Esophagus (tissue), 2 donors: ENCODE measurements at regions not wholly inside any gene's neighbourhood (a gene's known extent, or its start where the extent isn't known, plus 50 kb on each side); places are given as distances from the start of the nearest gene placed in this dataset.
"Not testable (repeated sequence)": the region's sequence is repeated elsewhere in the genome, so short reads cannot be mapped to it uniquely, and the experiment has no call there.

ENCODE experiments used
- H3K27ac ChIP-seq, 2 donors: one replicate each; pipeline ENCODE4 v1.5.1; 2013; ENCODE audit warnings: low read depth in 2 of 2, mild to moderate bottlenecking in 2 of 2, inconsistent platforms in 1 of 2, low read length in 1 of 2, moderate library complexity in 1 of 2
- H3K27me3 ChIP-seq, 2 donors: one replicate each; pipeline ENCODE4 v1.6.1; 2013; ENCODE audit warnings: low read length in 2 of 2, control low read depth in 1 of 2, mild to moderate bottlenecking in 1 of 2; ENCODE audit not compliant: insufficient read depth in 2 of 2, control insufficient read depth in 1 of 2
- H3K36me3 ChIP-seq, 2 donors: one replicate each; pipeline ENCODE4 v1.6.1; 2013; ENCODE audit warnings: low read length in 1 of 2; ENCODE audit not compliant: control insufficient read depth in 2 of 2, insufficient read depth in 2 of 2
- H3K4me1 ChIP-seq, 2 donors: one replicate each; pipeline ENCODE4 v1.6.1; 2013; ENCODE audit warnings: low read length in 1 of 2; ENCODE audit not compliant: control insufficient read depth in 2 of 2, insufficient read depth in 2 of 2
- H3K4me3 ChIP-seq, 2 donors: one replicate each; pipeline ENCODE4 v1.5.1; 2013; ENCODE audit warnings: low read length in 2 of 2, mild to moderate bottlenecking in 2 of 2, low read depth in 1 of 2, moderate library complexity in 1 of 2
- H3K9me3 ChIP-seq, 2 donors: one replicate each; pipeline ENCODE4 v1.6.1; 2013; ENCODE audit warnings: mild to moderate bottlenecking in 2 of 2, low read depth in 1 of 2, low read length in 1 of 2, moderate library complexity in 1 of 2; ENCODE audit not compliant: control insufficient read depth in 2 of 2, insufficient read depth in 1 of 2
- WGBS, 2 donors: extraction: QIAGEN DNeasy Blood & Tissue Kit; methylation state at CpG; one replicate each; pipeline ENCODE4 v1.1.7; 2013; 5-methylcytosine and 5-hydroxymethylcytosine counted together
- donor health status: healthy with polysubstance abuse.
- donor health status: Bipolar disorder and iron deficiency.

DNA sequence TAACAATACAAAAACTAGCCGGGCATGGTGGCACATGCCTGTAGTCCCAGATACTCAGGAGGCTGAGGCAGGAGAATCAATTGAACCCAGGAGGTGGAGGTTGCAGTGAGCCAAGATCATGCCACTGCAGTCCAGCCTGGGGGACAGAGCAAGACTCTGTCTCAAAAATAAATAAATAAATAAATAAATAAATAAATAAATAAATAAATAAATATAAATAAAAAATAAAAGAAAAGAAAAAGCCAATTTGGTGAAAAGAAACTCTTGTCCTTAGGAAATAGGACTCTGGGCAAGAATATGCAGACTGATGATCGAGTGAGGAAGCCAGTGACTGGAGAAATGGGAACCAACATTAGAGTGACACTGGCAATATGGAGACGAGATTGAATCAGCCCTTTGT lies 171.9 kb upstream of the DCC start:
- H3K4me3 ChIP-seq: not testable (repeated sequence)
- WGBS, 2 donors: 79 to 91% methylated on average over 3 of the region's 3 CpGs

GRCh38 chr18:52174220-52174619 lies 165.8 kb upstream of the DCC start:
- no peak overlapping the region for H3K4me3 ChIP-seq
- H3K27ac ChIP-seq: no peak overlapping the region
- no peaks in the 10 kb centered on the region for H3K36me3 ChIP-seq
- H3K27me3 ChIP-seq: no peaks in the 10 kb centered on the region
- 86 to 87% methylated on average over 1 of the region's 1 CpG for WGBS, 2 donors
- H3K4me1 ChIP-seq: no peaks in the 10 kb centered on the region
- peaks cover 2 to 3% of the 10 kb centered on the region in 2 donors for H3K9me3 ChIP-seq

More for the DNA sequence above, 171.9 kb upstream of the DCC start:
- H3K27me3 ChIP-seq, H3K4me1 ChIP-seq, H3K27ac ChIP-seq, H3K9me3 ChIP-seq, H3K36me3 ChIP-seq: not testable (repeated sequence)

DNA sequence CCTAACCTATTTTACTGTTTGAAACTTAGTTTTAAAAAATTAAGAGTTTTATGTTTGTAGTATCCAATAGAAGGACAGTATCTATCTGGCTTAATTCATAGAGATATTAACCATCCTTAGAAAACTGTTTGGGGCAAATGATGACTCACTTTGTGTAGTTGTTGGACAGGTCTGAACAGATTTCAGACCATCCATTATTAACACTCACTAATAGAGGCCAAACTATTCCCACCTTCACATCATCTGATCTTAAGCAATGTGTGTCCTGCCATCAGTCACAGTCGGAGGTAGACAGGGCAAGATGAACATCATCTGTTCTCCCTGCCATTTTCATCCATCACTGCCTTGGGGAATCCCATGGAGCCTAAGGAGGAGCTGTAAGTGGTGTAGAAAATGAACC lies 164.6 kb upstream of the DCC start:
- Histone ChIP-seq H3K4me1 (no peaks in the 10 kb centered on the region), H3K9me3 (peaks cover 2 to 3% of the 10 kb centered on the region in 2 donors), H3K36me3 (no peaks in the 10 kb centered on the region), H3K27ac (no peak overlapping the region), H3K4me3 (no peak overlapping the region), H3K27me3 (no peaks in the 10 kb centered on the region)
- 57 to 69% methylated on average over 1 of the region's 1 CpG for WGBS, 2 donors

DNA sequence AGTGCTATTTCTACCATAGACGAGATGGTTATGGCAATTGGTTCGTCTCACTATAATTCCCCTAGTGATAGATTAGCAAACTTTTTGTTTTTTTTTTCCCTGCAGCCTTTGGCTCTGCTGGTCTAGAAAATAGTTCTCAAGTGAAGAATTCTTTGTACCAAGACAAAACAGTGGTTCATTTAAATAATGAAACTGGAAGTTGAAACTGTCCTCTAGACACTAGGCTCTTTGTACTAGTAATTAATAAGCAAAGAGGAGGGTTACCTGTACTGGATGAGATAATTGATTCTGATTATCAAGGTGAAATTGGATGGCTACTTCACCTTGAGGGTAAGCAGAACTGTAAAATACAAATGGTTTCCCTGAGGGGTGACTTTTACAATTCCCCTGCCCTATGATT lies 156.9 kb upstream of the DCC start:
- H3K27ac ChIP-seq: no peak overlapping the region
- no peaks in the 10 kb centered on the region for H3K36me3 ChIP-seq
- H3K4me1 ChIP-seq: no peaks in the 10 kb centered on the region
- H3K4me3 ChIP-seq: no peak overlapping the region
- peaks cover 4 to 5% of the 10 kb centered on the region in 2 donors for H3K9me3 ChIP-seq
- no peaks in the 10 kb centered on the region for H3K27me3 ChIP-seq
- WGBS, 2 donors: 94 to 95% methylated on average over 2 of the region's 2 CpGs

DNA sequence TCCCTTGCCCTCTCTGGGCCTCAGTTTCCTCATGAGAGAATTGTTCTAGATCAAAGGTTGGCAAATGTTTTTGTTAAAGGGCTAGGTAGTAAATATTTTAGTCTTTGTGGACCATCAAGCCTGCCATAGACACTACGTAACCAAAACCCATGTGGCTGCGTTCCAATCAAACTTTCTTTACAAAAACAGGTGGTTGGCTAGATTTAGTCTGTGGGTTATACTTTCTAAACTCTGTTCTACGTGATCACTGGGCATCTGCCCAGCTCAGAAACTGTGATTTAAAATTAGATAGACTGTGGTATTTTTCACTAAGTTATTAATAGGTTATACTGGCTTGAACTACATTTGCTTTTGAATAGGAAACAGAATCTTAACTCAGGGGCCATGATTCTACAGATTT lies 149.8 kb upstream of the DCC start:
- Histone ChIP-seq H3K36me3 (no peaks in the 10 kb centered on the region), H3K4me3 (no peak overlapping the region), H3K27ac (no peak overlapping the region), H3K27me3 (no peaks in the 10 kb centered on the region), H3K9me3 (peaks cover 0 to 2% of the 10 kb centered on the region in 2 donors), H3K4me1 (no peaks in the 10 kb centered on the region)
- WGBS, 2 donors: 74 to 80% methylated on average over 3 of the region's 3 CpGs

DNA sequence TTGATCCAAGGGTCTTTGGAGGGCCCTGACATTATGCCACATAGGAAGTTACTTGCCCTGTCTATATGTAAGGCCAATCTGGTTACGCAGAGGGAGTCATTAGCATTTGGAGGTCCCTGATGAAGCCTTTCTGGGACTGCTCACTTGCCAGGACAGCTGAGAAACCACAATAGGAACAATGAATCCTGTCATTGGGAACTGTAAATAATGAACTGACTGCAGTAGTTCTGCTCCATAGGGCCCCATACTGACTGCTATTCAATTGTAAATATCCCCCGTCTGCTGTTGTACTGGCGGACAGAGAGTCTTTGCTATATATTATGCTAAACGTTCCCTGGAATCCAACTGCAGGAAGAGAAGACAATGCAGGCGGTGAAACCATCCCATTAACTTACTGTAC lies 149.4 kb upstream of the DCC start:
- Histone ChIP-seq H3K9me3 (peaks cover 0 to 2% of the 10 kb centered on the region in 2 donors), H3K4me3 (no peak overlapping the region), H3K36me3 (no peaks in the 10 kb centered on the region), H3K27me3 (no peaks in the 10 kb centered on the region), H3K4me1 (no peaks in the 10 kb centered on the region), H3K27ac (no peak overlapping the region)
- 62 to 64% methylated on average over 5 of the region's 5 CpGs for WGBS, 2 donors

DNA sequence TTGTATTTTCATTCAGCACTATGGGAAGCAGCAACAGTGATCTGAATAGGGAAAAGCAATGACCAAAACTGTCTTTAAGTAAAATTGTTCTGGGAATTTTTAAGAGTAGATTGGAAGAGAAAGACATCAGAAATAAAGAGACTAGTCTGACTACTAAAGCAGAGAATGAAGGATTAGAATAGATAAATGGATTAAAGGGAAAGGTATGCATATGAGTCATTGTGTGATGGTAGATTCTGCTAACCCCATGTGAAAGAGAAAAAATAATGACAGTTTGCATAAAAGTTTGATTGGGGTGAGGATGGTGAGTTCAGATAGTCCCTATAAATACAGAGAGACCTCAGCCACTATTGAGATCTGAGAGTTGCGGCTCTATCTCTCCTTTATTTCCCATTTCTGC lies 139.6 kb upstream of the DCC start:
- H3K4me3 ChIP-seq: no peak overlapping the region
- no peak overlapping the region for H3K27ac ChIP-seq
- H3K4me1 ChIP-seq: no peaks in the 10 kb centered on the region
- no peaks in the 10 kb centered on the region for H3K27me3 ChIP-seq
- H3K36me3 ChIP-seq: no peaks in the 10 kb centered on the region
- no peaks in the 10 kb centered on the region for H3K9me3 ChIP-seq
- WGBS, 2 donors: 89 to 95% methylated on average over 1 of the region's 1 CpG

DNA sequence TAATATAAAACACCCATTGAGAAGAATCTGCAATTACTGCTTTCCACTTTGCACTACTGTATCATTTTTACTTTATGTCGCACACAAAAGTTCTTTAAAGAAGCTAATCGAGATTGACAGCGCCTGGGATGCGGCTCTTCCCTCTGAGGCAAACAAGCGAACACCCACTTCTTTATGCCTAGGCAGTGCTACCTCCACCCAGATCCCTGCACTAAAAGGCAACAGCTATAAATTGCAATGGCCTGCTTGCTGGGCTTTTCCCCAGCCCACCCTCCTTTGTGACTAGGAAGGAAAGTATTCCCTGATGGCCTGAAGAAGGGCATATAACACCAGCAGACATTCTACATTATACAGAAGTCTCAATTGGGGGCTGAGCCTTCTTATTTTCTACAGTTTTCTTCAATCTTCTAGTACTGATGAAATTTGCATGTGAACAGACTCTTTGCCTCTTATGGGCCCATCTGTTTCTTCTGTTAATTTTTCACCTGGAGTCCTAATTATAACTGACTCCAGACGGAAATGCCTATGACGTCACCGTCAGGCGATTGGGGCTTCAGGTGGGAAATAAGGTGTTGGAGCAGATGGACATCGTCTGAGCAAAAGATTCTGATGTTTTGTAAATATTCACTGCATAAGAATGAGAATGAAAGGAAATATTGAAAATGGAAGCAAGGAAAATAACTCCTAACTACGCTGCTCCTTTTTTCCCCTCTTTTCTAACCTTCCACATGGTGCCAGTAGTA lies 138.9 kb upstream of the DCC start:
- Histone ChIP-seq H3K27ac (no peak overlapping the region), H3K36me3 (no peaks in the 10 kb centered on the region), H3K4me3 (no peak overlapping the region), H3K9me3 (no peaks in the 10 kb centered on the region), H3K27me3 (no peaks in the 10 kb centered on the region), H3K4me1 (no peaks in the 10 kb centered on the region)
- WGBS, 2 donors: 89 to 91% methylated on average over 11 of the region's 11 CpGs

DNA sequence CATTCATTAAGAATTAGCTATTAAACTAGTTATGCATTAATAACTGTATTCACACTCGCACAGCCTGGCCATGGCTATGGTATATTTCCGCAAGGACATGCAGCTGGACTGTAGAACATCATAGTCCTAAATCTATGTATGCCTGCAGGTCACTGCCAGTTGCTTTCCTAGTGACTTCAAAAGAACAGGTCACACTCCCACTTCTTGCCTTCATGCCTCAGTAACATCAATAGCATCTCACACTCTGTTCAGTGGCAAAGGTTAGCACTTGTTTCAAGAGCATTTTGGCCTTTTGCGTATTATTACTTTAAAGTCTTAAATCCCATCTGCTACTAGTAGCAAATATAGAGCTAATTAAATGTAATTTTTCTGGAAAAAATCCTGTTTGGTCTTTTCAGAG lies 131.4 kb upstream of the DCC start:
- 93 to 94% methylated on average over 3 of the region's 3 CpGs for WGBS, 2 donors
- no peaks in the 10 kb centered on the region for H3K36me3 ChIP-seq
- H3K27me3 ChIP-seq: no peaks in the 10 kb centered on the region
- H3K27ac ChIP-seq: no peak overlapping the region
- peaks cover 2 to 3% of the 10 kb centered on the region in 2 donors for H3K9me3 ChIP-seq
- no peak overlapping the region for H3K4me3 ChIP-seq
- H3K4me1 ChIP-seq: no peaks in the 10 kb centered on the region

GRCh38 chr18:52216109-52216508 lies 123.9 kb upstream of the DCC start:
- Histone ChIP-seq H3K4me1 (no peaks in the 10 kb centered on the region), H3K36me3 (no peaks in the 10 kb centered on the region), H3K27me3 (no peaks in the 10 kb centered on the region), H3K27ac (no peak overlapping the region), H3K4me3 (no peak overlapping the region), H3K9me3 (peaks cover 0 to 2% of the 10 kb centered on the region in 2 donors)
